DOHH2 (cell line): ENCODE measurements at regions not wholly inside any gene's neighbourhood (a gene's known extent, or its start where the extent isn't known, plus 50 kb on each side); places are given as distances from the start of the nearest gene placed in this dataset.

Experiments used
- EZH2phosphoT487 ChIP-seq: fragments of 200-600 bp; sonication (generic); IDR thresholded peaks from 2 replicates; pipeline ENCODE4 v1.6.1; 2017; ENCODE audit warnings: borderline replicate concordance, mild to moderate bottlenecking, antibody characterized with exemption, low read length, moderate library complexity, mixed read lengths
- TF ChIP-seq, protein P1 (sequence below): fragments of 200-600 bp; sonication (generic); IDR thresholded peaks from one replicate; pipeline ENCODE4 v1.5.1; 2014; ENCODE audit warnings: antibody characterized with exemption, mild to moderate bottlenecking, low read depth, low read length; ENCODE audit not compliant: poor library complexity, severe bottlenecking

DNA sequence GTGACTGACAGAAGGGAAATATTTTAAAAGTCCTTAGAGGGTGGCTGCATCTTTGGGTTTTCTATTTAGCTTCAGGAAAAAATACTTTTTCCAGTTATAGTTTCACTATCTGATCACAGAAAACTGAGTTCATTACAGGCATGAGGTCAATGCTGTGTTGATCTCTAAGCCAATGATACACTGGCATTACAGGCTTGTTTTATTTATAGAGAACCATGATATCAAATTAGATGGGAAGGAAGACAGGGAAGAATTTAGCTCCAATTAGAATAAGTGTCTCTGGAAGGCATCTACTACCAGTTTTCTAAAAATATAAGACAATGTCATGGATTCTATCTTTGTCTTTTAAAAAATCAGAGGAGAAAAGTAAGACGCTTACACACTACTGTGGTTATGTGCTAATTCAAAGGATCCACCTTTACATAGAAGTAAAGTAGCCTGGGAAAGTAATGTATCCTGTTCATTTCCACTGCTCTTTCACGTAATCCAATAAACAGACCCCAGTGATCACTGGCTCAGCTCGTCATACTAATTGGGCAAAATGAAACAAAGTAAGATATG is 344.5 kb upstream of the PPARGC1A start:
- TF ChIP-seq, protein P1, sequence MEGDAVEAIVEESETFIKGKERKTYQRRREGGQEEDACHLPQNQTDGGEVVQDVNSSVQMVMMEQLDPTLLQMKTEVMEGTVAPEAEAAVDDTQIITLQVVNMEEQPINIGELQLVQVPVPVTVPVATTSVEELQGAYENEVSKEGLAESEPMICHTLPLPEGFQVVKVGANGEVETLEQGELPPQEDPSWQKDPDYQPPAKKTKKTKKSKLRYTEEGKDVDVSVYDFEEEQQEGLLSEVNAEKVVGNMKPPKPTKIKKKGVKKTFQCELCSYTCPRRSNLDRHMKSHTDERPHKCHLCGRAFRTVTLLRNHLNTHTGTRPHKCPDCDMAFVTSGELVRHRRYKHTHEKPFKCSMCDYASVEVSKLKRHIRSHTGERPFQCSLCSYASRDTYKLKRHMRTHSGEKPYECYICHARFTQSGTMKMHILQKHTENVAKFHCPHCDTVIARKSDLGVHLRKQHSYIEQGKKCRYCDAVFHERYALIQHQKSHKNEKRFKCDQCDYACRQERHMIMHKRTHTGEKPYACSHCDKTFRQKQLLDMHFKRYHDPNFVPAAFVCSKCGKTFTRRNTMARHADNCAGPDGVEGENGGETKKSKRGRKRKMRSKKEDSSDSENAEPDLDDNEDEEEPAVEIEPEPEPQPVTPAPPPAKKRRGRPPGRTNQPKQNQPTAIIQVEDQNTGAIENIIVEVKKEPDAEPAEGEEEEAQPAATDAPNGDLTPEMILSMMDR, result no peak
- TF ChIP-seq EZH2phosphoT487, result no peak
